HG03139 (cell line): ENCODE measurements at regions not wholly inside any gene's neighbourhood (a gene's known extent, or its start where the extent isn't known, plus 50 kb on each side); places are given as distances from the start of the nearest gene placed in this dataset.

Experiments used
- ATAC-seq: cut with Tn5 transposase; IDR thresholded peaks from one replicate; pipeline ENCODE4 v1.9.1; 2021; ENCODE audit not compliant: unreplicated experiment

GRCh38 chrX:147828719-147829118 is 83.0 kb upstream of the FMR1 start:
- no peak for ATAC-seq

GRCh38 chrX:147832707-147833348 is 78.9 kb upstream of the FMR1 start:
- no peak for ATAC-seq

- ATAC-seq, result no peak
These were observed 73.1 kb upstream of the FMR1 start for GRCh38 chrX:147838465-147839131.

GRCh38 chrX:147846676-147847075 is 65.0 kb upstream of the FMR1 start:
- no peak for ATAC-seq

GRCh38 chrX:147847999-147848398 is 63.7 kb upstream of the FMR1 start:
- no peak for ATAC-seq

- ATAC-seq, result no peak
These were observed 62.9 kb upstream of the FMR1 start for GRCh38 chrX:147848543-147849443.

GRCh38 chrX:147850875-147851274 is 60.8 kb upstream of the FMR1 start:
- peak; percentile 50 for ATAC-seq

- ATAC-seq, result no peak
These were observed 58.0 kb upstream of the FMR1 start for GRCh38 chrX:147853701-147854100.

- no peak for ATAC-seq
These were observed 52.1 kb upstream of the FMR1 start for GRCh38 chrX:147859666-147860065.
